ENCODE measurements at regions not wholly inside any gene's neighbourhood (a gene's known extent, or its start where the extent isn't known, plus 50 kb on each side); places are given as distances from the start of the nearest gene placed in this dataset.

- TF ChIP-seq CTCF (IDR thresholded peaks at IDR 0.05 in 8 of 11, conservative IDR thresholded peaks at IDR 0.05 in 3 of 11) (no peak), POLR2A (IDR thresholded peaks at IDR 0.05) (no peak)
Measured at GRCh38 chr1:80767711-80768110, 1033.0 kb upstream of the ADGRL2 start.
